ENCODE measurements at regions not wholly inside any gene's neighbourhood (a gene's known extent, or its start where the extent isn't known, plus 50 kb on each side); places are given as distances from the start of the nearest gene placed in this dataset.

- H3K4me1 ChIP-seq (ENCODE audit: low read length): peaks cover 4% of the 10 kb centered on the region; the same call in 1 of the 2 replicates
- no peaks in the 10 kb centered on the region for H4K20me1 ChIP-seq (ENCODE audit: insufficient read depth, low read length)
- no peak overlapping the region for H3K4me3 ChIP-seq (ENCODE audit: low read length)
- H3K27me3 ChIP-seq (ENCODE audit: low read depth, low read length): no peaks in the 10 kb centered on the region
- H2AFZ ChIP-seq (ENCODE audit: low read depth, low read length): no peak overlapping the region
- TF ChIP-seq CTCF (IDR thresholded peaks at IDR 0.05; ENCODE audit: low read depth, low read length) (no peak), EZH2phosphoT487 (IDR thresholded peaks at IDR 0.05; ENCODE audit: low read depth) (no peak)
- H3K9me3 ChIP-seq (ENCODE audit: insufficient read depth, low read length): no peaks in the 10 kb centered on the region
- H3K79me2 ChIP-seq (ENCODE audit: low read length): no peaks in the 10 kb centered on the region
- H3K4me2 ChIP-seq (ENCODE audit: low read length): no peak overlapping the region
- H3K36me3 ChIP-seq (replicated peaks; ENCODE audit: low read depth, low read length): no peaks in the 10 kb centered on the region
- no peak overlapping the region for H3K9ac ChIP-seq (ENCODE audit: low read length)
- no peak overlapping the region for H3K27ac ChIP-seq (ENCODE audit: low read length)
These were observed 742.9 kb upstream of the DDX18 start for GRCh38 chr2:117071556-117072102.

- Histone ChIP-seq H3K27ac (ENCODE audit: low read length) (no peak overlapping the region), H3K79me2 (ENCODE audit: low read length) (no peaks in the 10 kb centered on the region), H3K9ac (ENCODE audit: low read length) (no peak overlapping the region), H3K36me3 (replicated peaks; ENCODE audit: low read depth, low read length) (no peaks in the 10 kb centered on the region), H3K27me3 (ENCODE audit: low read depth, low read length) (no peaks in the 10 kb centered on the region), H3K4me2 (ENCODE audit: low read length) (no peak overlapping the region), H3K9me3 (ENCODE audit: insufficient read depth, low read length) (no peaks in the 10 kb centered on the region), H3K4me3 (ENCODE audit: low read length) (no peak overlapping the region), H2AFZ (ENCODE audit: low read depth, low read length) (no peak overlapping the region), H4K20me1 (ENCODE audit: insufficient read depth, low read length) (no peaks in the 10 kb centered on the region), H3K4me1 (ENCODE audit: low read length) (no peaks in the 10 kb centered on the region)
- TF ChIP-seq CTCF (IDR thresholded peaks at IDR 0.05; ENCODE audit: low read depth, low read length) (no peak), EZH2phosphoT487 (IDR thresholded peaks at IDR 0.05; ENCODE audit: low read depth) (no peak)
These were observed 739.7 kb upstream of the DDX18 start for GRCh38 chr2:117074756-117075155.

- H3K27me3 ChIP-seq (ENCODE audit: low read depth, low read length): no peaks in the 10 kb centered on the region
- TF ChIP-seq EZH2phosphoT487 (IDR thresholded peaks at IDR 0.05; ENCODE audit: low read depth) (no peak), CTCF (IDR thresholded peaks at IDR 0.05; ENCODE audit: low read depth, low read length) (no peak)
- H3K36me3 ChIP-seq (replicated peaks; ENCODE audit: low read depth, low read length): no peaks in the 10 kb centered on the region
These were observed 729.2 kb upstream of the DDX18 start for GRCh38 chr2:117085256-117085655.

GRCh38 chr2:117085737-117086136 lies 728.8 kb upstream of the DDX18 start:
- H3K4me3 ChIP-seq (ENCODE audit: low read length): no peak overlapping the region
- no peak overlapping the region for H3K9ac ChIP-seq (ENCODE audit: low read length)
- H3K36me3 ChIP-seq (replicated peaks; ENCODE audit: low read depth, low read length): no peaks in the 10 kb centered on the region
- no peak overlapping the region for H3K27ac ChIP-seq (ENCODE audit: low read length)
- no peaks in the 10 kb centered on the region for H4K20me1 ChIP-seq (ENCODE audit: insufficient read depth, low read length)
- H3K4me1 ChIP-seq (ENCODE audit: low read length): peaks cover 27% of the 10 kb centered on the region
- TF ChIP-seq EZH2phosphoT487 (IDR thresholded peaks at IDR 0.05; ENCODE audit: low read depth) (no peak), CTCF (IDR thresholded peaks at IDR 0.05; ENCODE audit: low read depth, low read length) (no peak)
- no peaks in the 10 kb centered on the region for H3K79me2 ChIP-seq (ENCODE audit: low read length)
- no peaks in the 10 kb centered on the region for H3K27me3 ChIP-seq (ENCODE audit: low read depth, low read length)
- H3K9me3 ChIP-seq (ENCODE audit: insufficient read depth, low read length): no peaks in the 10 kb centered on the region
- no peak overlapping the region for H3K4me2 ChIP-seq (ENCODE audit: low read length)
- no peak overlapping the region for H2AFZ ChIP-seq (ENCODE audit: low read depth, low read length)

More at GRCh38 chr2:117085256-117085655, 729.2 kb upstream of the DDX18 start:
- peaks cover 27% of the 10 kb centered on the region for H3K4me1 ChIP-seq (ENCODE audit: low read length)
- no peak overlapping the region for H2AFZ ChIP-seq (ENCODE audit: low read depth, low read length)
- no peaks in the 10 kb centered on the region for H4K20me1 ChIP-seq (ENCODE audit: insufficient read depth, low read length)
- H3K9me3 ChIP-seq (ENCODE audit: insufficient read depth, low read length): no peaks in the 10 kb centered on the region
- H3K79me2 ChIP-seq (ENCODE audit: low read length): no peaks in the 10 kb centered on the region
- H3K9ac ChIP-seq (ENCODE audit: low read length): no peak overlapping the region
- H3K4me2 ChIP-seq (ENCODE audit: low read length): no peak overlapping the region
- no peak overlapping the region for H3K4me3 ChIP-seq (ENCODE audit: low read length)
- no peak overlapping the region for H3K27ac ChIP-seq (ENCODE audit: low read length)

All from OCI-LY3 (cell line).